ENCODE measurements at regions not wholly inside any gene's neighbourhood (a gene's known extent, or its start where the extent isn't known, plus 50 kb on each side); places are given as distances from the start of the nearest gene placed in this dataset.

DNA sequence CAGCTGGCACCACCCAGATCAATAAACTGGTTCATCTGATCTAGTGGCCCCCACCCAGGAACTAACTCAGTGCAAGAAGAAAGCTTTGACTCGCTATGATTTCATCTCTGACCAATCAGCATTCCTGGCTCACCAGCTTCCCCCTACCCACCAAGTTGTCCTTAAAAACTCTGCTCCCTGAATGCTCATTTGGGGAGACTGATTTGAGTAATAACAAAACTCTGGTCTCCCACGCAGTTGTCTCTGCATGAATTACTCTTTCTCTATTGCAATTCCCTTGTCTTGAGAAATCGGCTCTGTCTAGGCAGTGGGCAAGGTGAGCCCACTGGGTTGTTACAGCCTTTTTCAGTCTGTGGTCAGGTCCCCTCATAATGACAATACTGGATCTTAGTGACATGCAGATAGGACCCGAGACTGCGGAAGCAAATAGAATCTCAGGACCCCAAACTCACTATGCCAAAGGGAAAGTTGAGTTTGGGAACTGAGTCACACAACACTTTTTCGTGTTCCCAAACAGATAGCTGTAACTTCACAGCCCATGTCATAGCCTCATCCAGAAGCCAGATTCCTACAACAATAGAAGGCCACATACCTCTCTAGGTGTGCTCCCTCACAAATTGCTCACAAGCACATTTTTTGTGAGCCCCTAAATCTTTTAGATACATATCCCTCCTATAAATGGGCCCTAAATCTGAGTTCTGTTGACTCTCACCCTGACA, 175.2 kb upstream of the RAI14 start:
- Histone ChIP-seq H3K27ac (ENCODE audit: extremely low read depth, low read depth, low read length) (no peak overlapping the region), H4K20me1 (replicated peaks; ENCODE audit: control insufficient read depth, insufficient read depth, low read length) (no peaks in the 10 kb centered on the region), H3K4me3 (no peak overlapping the region), H3K79me2 (ENCODE audit: control insufficient read depth, insufficient read depth, low read length) (no peaks in the 10 kb centered on the region), H3K4me2 (ENCODE audit: insufficient read depth, low read length) (no peak overlapping the region), H3K9ac (ENCODE audit: insufficient read depth in 1 of 2, low read depth in 2 of 2, low read length in 2 of 2) (no peak overlapping the region), H2AFZ (ENCODE audit: low read depth, low read length) (no peak overlapping the region), H3K36me3 (ENCODE audit: control insufficient read depth, insufficient read depth, low read length) (no peaks in the 10 kb centered on the region), H3K9me3 (replicated peaks; ENCODE audit: control insufficient read depth, insufficient read depth, low read depth, low read length) (no peaks in the 10 kb centered on the region), H3K9me1 (ENCODE audit: control insufficient read depth, insufficient read depth, low read length) (no peaks in the 10 kb centered on the region), H3K4me1 (replicated peaks in 1 of 2; ENCODE audit: control insufficient read depth in 2 of 2, insufficient read depth in 2 of 2, low read length in 2 of 2) (no peaks in the 10 kb centered on the region), H3K27me3 (ENCODE audit: control insufficient read depth in 2 of 2, insufficient read depth in 2 of 2, low read length in 2 of 2) (peaks cover 35 to 66% of the 10 kb centered on the region in 2 experiments)
- WGBS (ENCODE audit: insufficient coverage, low coverage, missing lambda C conversion rate): 10% methylated on average over 6 of the region's 6 CpGs
- DNase-seq (ENCODE audit: extremely low read depth in 1 of 4, low spot score in 3 of 4) (no peak), FAIRE-seq (no peak), ATAC-seq (no peak)
- ChIA-PET CTCF (ENCODE audit: low intra/inter-chr PET ratio) (no interaction called here), POLR2A (no interaction called here)
- no TSS peak for BruUV-seq (replicated peaks)
- intact Hi-C loops (cut with micrococcal nuclease) (no loop called here), in situ Hi-C loops (cut with MboI) (loop anchor here (10.0 to 25.0 kb wide), 2 partner anchors 414 to 706 kb away; no protein-coding TSS in a partner anchor)
- TF ChIP-seq, protein P1, sequence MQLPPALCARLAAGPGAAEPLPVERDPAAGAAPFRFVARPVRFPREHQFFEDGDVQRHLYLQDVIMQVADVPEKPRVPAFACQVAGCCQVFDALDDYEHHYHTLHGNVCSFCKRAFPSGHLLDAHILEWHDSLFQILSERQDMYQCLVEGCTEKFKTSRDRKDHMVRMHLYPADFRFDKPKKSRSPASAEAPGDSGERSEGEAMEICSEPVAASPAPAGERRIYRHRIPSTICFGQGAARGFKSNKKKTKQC (CRISPR knock-in tag; IDR thresholded peaks at IDR 0.05): no peak
- TF ChIP-seq FOXJ2 (tag; IDR thresholded peaks at IDR 0.05) (no peak), SETDB1 (IDR thresholded peaks at IDR 0.05; ENCODE audit: low read length) (no peak), ZSCAN32 (CRISPR knock-in tag; IDR thresholded peaks at IDR 0.05) (no peak), ZNF146 (CRISPR knock-in tag; IDR thresholded peaks at IDR 0.05; ENCODE audit: unreplicated experiment) (no peak), ZNF586 (CRISPR knock-in tag; conservative IDR thresholded peaks at IDR 0.05) (no peak)

Data from K562 (cell line).